Panc1 (cell line): ENCODE measurements at regions not wholly inside any gene's neighbourhood (a gene's known extent, or its start where the extent isn't known, plus 50 kb on each side); places are given as distances from the start of the nearest gene placed in this dataset.

Source experiments
- ATAC-seq: fragments of 200-7000 bp; cut with Tn5 transposase; 2 replicates; pipeline ENCODE4 v1.9.1; 2020; ENCODE audit warnings: mild to moderate bottlenecking, moderate library complexity
- BruUV-seq: library from RNA; stranded (reverse); fragments of 400-500 nt; replicated peaks from 2 replicates; lab custom pipeline; 2021; lab: Mats Ljungman, UMichigan
- CTCF ChIA-PET: fragments of 300-600 bp; sonication (Branson Sonifier 250); formaldehyde crosslinking; loops from one replicate; lab custom pipeline; 2022; ENCODE audit warnings: antibody characterized with exemption; lab: Charles Lee
- POLR2A ChIA-PET: fragments of 300-600 bp; sonication (Branson Sonifier 250); formaldehyde crosslinking; loops from one replicate; lab custom pipeline; 2022; ENCODE audit warnings: antibody characterized with exemption; lab: Charles Lee
- DNase-seq: peaks from one replicate; pipeline ENCODE4 v3.0.0-alpha.2; 2010; ENCODE audit warnings: low read depth, low spot score
- H3K27ac ChIP-seq: 2 replicates; pipeline ENCODE4 v1.5.1; 2011; ENCODE audit warnings: mild to moderate bottlenecking, low read length, inconsistent platforms
- H3K27me3 ChIP-seq: fragments of 200-500 bp; sonication (Bioruptor generic); 2 replicates; pipeline ENCODE4 v1.6.0; 2014; ENCODE audit warnings: low read length, inconsistent platforms; ENCODE audit not compliant: control insufficient read depth, insufficient read depth
- H3K36me3 ChIP-seq: fragments of 200-500 bp; sonication (Bioruptor generic); 2 replicates; pipeline ENCODE4 v1.5.1; 2014; ENCODE audit warnings: inconsistent platforms, mild to moderate bottlenecking, low read length, moderate library complexity; ENCODE audit not compliant: control insufficient read depth, insufficient read depth
- H3K4me1 ChIP-seq: 2 replicates; pipeline ENCODE4 v1.5.1; 2011; ENCODE audit warnings: inconsistent platforms, mild to moderate bottlenecking, low read length, moderate library complexity; ENCODE audit not compliant: control insufficient read depth, insufficient read depth
- H3K4me3 ChIP-seq, 2 experiments: 2 replicates each; pipeline ENCODE4 v1.5.1; 2011 to 2012; ENCODE audit warnings: low read depth in 2 of 2, low read length in 2 of 2, mild to moderate bottlenecking in 2 of 2, inconsistent platforms in 1 of 2, moderate library complexity in 1 of 2
- H3K9me3 ChIP-seq: fragments of 200-500 bp; sonication (Bioruptor generic); 2 replicates; pipeline ENCODE4 v1.5.1; 2014; ENCODE audit warnings: low read depth, mild to moderate bottlenecking, inconsistent platforms, low read length, moderate library complexity; ENCODE audit not compliant: control insufficient read depth, insufficient read depth
- POLR2AphosphoS5 ChIP-seq: IDR thresholded peaks from 2 replicates; pipeline ENCODE4 v1.6.1; 2012; ENCODE audit warnings: mild to moderate bottlenecking, low read depth, low read length, moderate library complexity
- SIN3A ChIP-seq: IDR thresholded peaks from 2 replicates; pipeline ENCODE4 v1.6.1; 2012; ENCODE audit warnings: low read depth, mild to moderate bottlenecking, low read length, moderate library complexity, borderline replicate concordance; ENCODE audit not compliant: insufficient read depth
- TCF7L2 ChIP-seq: IDR thresholded peaks from 2 replicates; pipeline ENCODE4 v1.6.1; 2011; ENCODE audit warnings: mild to moderate bottlenecking, low read depth, low read length, inconsistent platforms
- in situ Hi-C: cut with HindIII; loops from 2 replicates; pipeline ENCODE4 v1.10.0; 2016; ENCODE audit warnings: low sequenced_read_pairs, low pct_unique_long_range_greater_than_20kb
- intact Hi-C: fragments of 100-400 bp; cut with micrococcal nuclease; formaldehyde crosslinking; loops from one replicate; pipeline ENCODE4 v1.10.0; 2022; ENCODE audit not compliant: unreplicated experiment
- TF ChIP-seq, protein P1 (sequence below): fragments of 450-650 bp; IDR thresholded peaks from 2 replicates; pipeline ENCODE4 v1.5.1; 2017; ENCODE audit warnings: mild to moderate bottlenecking
- TF ChIP-seq, protein P2 (sequence below), 2 experiments: IDR thresholded peaks; 2 replicates each; pipeline ENCODE4 v1.6.1; 2011 to 2012; ENCODE audit warnings: low read depth in 2 of 2, control low read depth in 1 of 2, low read length in 1 of 2, mild to moderate bottlenecking in 1 of 2, moderate library complexity in 1 of 2; ENCODE audit not compliant: insufficient read depth in 1 of 2

DNA sequence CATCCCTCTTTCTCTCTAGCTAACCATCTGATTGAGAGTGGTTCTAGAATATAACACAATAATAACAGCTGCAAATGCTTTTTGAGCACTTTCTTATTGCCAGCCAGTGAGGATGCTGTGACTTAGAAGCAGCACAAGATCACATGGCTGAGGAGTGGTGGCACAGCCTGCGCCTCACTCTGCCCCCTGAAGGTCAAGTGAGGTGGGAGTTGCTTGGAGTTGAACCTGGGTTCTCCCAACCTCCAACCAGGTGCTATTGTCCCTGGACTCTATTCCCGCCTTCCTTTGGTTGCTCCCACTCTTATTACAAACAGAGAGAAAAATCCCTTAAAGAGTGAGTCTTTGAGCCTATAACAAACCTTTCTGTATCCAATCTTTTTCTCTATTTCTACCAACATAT, 280.3 kb upstream of the PODXL start:
- H3K27ac ChIP-seq: no peak overlapping the region
- no TSS peak for BruUV-seq
- ATAC-seq (no peak), DNase-seq (no peak)
- POLR2A ChIA-PET: no interaction called here
- CTCF ChIA-PET: no interaction called here
- no peaks in the 10 kb centered on the region for H3K36me3 ChIP-seq
- in situ Hi-C loops: no loop called here
- no peaks in the 10 kb centered on the region for H3K4me1 ChIP-seq
- TF ChIP-seq TCF7L2 (no peak), POLR2AphosphoS5 (no peak), SIN3A (no peak)
- TF ChIP-seq, protein P1, sequence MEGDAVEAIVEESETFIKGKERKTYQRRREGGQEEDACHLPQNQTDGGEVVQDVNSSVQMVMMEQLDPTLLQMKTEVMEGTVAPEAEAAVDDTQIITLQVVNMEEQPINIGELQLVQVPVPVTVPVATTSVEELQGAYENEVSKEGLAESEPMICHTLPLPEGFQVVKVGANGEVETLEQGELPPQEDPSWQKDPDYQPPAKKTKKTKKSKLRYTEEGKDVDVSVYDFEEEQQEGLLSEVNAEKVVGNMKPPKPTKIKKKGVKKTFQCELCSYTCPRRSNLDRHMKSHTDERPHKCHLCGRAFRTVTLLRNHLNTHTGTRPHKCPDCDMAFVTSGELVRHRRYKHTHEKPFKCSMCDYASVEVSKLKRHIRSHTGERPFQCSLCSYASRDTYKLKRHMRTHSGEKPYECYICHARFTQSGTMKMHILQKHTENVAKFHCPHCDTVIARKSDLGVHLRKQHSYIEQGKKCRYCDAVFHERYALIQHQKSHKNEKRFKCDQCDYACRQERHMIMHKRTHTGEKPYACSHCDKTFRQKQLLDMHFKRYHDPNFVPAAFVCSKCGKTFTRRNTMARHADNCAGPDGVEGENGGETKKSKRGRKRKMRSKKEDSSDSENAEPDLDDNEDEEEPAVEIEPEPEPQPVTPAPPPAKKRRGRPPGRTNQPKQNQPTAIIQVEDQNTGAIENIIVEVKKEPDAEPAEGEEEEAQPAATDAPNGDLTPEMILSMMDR: no peak
- TF ChIP-seq, protein P2, sequence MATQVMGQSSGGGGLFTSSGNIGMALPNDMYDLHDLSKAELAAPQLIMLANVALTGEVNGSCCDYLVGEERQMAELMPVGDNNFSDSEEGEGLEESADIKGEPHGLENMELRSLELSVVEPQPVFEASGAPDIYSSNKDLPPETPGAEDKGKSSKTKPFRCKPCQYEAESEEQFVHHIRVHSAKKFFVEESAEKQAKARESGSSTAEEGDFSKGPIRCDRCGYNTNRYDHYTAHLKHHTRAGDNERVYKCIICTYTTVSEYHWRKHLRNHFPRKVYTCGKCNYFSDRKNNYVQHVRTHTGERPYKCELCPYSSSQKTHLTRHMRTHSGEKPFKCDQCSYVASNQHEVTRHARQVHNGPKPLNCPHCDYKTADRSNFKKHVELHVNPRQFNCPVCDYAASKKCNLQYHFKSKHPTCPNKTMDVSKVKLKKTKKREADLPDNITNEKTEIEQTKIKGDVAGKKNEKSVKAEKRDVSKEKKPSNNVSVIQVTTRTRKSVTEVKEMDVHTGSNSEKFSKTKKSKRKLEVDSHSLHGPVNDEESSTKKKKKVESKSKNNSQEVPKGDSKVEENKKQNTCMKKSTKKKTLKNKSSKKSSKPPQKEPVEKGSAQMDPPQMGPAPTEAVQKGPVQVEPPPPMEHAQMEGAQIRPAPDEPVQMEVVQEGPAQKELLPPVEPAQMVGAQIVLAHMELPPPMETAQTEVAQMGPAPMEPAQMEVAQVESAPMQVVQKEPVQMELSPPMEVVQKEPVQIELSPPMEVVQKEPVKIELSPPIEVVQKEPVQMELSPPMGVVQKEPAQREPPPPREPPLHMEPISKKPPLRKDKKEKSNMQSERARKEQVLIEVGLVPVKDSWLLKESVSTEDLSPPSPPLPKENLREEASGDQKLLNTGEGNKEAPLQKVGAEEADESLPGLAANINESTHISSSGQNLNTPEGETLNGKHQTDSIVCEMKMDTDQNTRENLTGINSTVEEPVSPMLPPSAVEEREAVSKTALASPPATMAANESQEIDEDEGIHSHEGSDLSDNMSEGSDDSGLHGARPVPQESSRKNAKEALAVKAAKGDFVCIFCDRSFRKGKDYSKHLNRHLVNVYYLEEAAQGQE (IDR thresholded peaks at IDR 0.05; ENCODE audit: insufficient read depth in 1 of 2, low read depth in 2 of 2, low read length in 1 of 2): no peak
- H3K9me3 ChIP-seq: no peaks in the 10 kb centered on the region
- intact Hi-C loops: no loop called here
- no peak overlapping the region for H3K4me3 ChIP-seq
- peaks cover 5% of the 10 kb centered on the region for H3K27me3 ChIP-seq

DNA sequence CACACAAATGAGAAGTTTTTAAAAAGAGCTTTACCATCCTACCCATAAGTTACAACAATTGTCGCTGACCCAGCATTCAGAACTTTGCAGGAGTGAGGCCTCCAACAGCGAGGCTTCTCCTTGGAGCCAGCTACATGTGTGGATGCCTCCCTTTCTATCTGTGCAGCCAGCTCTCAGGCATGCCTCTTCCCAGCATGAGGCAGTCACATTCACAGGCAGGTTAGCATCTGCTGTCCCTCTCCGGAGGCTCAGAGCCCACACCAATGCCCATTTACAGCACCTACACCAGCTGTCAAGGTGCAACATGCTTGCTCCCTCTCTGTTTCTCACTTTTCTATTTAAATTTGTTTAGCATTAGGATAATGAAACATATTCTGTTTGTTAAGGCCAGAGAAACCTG, 278.7 kb upstream of the PODXL start:
- Histone ChIP-seq H3K27me3 (peaks cover 7% of the 10 kb centered on the region), H3K27ac (no peak overlapping the region), H3K36me3 (no peaks in the 10 kb centered on the region), H3K9me3 (no peaks in the 10 kb centered on the region), H3K4me3 (no peak overlapping the region), H3K4me1 (no peaks in the 10 kb centered on the region)
- TF ChIP-seq SIN3A (no peak), TCF7L2 (no peak), POLR2AphosphoS5 (no peak)
- TF ChIP-seq, protein P2 (IDR thresholded peaks at IDR 0.05; ENCODE audit: insufficient read depth in 1 of 2, low read depth in 2 of 2, low read length in 1 of 2): no peak
- TF ChIP-seq, protein P1: no peak
- ChIA-PET CTCF (no interaction called here), POLR2A (no interaction called here)
- in situ Hi-C loops (no loop called here), intact Hi-C loops (no loop called here)
- no peak for ATAC-seq
- no peak for DNase-seq
- no TSS peak for BruUV-seq
